Breast epithelium (tissue), 4 donors: ENCODE measurements at regions not wholly inside any gene's neighbourhood (a gene's known extent, or its start where the extent isn't known, plus 50 kb on each side); places are given as distances from the start of the nearest gene placed in this dataset.

Experiments
- DNase-seq, 2 donors: peaks; one replicate each; pipeline ENCODE4 v3.0.0-alpha.2; 2019; ENCODE audit warnings: low spot score in 2 of 2
- H3K27ac ChIP-seq, 2 donors: fragments of 200-600 bp; sonication (generic) in 1 of 2; one replicate each; pipeline ENCODE4 v1.5.1; 2016 to 2019; ENCODE audit warnings: mild to moderate bottlenecking in 1 of 2
- H3K27me3 ChIP-seq, 2 donors: fragments of 200-600 bp; sonication (generic) in 1 of 2; one replicate each; pipeline versions ENCODE4 v1.5.1 to v1.6.0; 2017 to 2019; ENCODE audit warnings: control low read depth in 1 of 2, mild to moderate bottlenecking in 1 of 2
- H3K36me3 ChIP-seq: fragments of 200-600 bp; one replicate; pipeline ENCODE4 v1.5.1; 2019
- H3K4me1 ChIP-seq, 2 donors: fragments of 200-600 bp; sonication (generic); one replicate each; pipeline ENCODE4 v1.5.1; 2016 to 2019; ENCODE audit warnings: control low read depth in 1 of 2
- H3K4me3 ChIP-seq, 3 donors: fragments of 200-600 bp; sonication (generic); 1 replicate in 2 of 3; 2 replicates in 1 of 3; pipeline ENCODE4 v1.5.1; 2016 to 2019; ENCODE audit warnings: mild to moderate bottlenecking in 3 of 3, moderate library complexity in 2 of 3
- H3K9me3 ChIP-seq, 2 donors: fragments of 200-600 bp; sonication (generic) in 1 of 2; one replicate each; pipeline ENCODE4 v1.5.1; 2016 to 2019; ENCODE audit warnings: control low read depth in 1 of 2
- POLR2A ChIP-seq: fragments of 450-650 bp; IDR thresholded peaks from one replicate; pipeline ENCODE4 v1.6.1; 2016; ENCODE audit warnings: antibody characterized with exemption, mild to moderate bottlenecking, moderate library complexity
- POLR2AphosphoS5 ChIP-seq, 3 donors: sonication (generic); formaldehyde crosslinking; IDR thresholded peaks; one replicate each; pipeline ENCODE4 v1.6.1; 2017; ENCODE audit warnings: antibody characterized with exemption in 3 of 3
- intact Hi-C: fragments of 100-400 bp; cut with DNase I; formaldehyde crosslinking; loops from one replicate; pipeline ENCODE4 v1.15.1; 2023; ENCODE audit warnings: low total_unique reads
- TF ChIP-seq, protein P1 (sequence below), 3 donors: fragments of 450-650 bp; IDR thresholded peaks; one replicate each; pipeline ENCODE4 v1.5.1; 2016 to 2017; ENCODE audit warnings: antibody characterized with exemption in 3 of 3, mild to moderate bottlenecking in 3 of 3, moderate library complexity in 3 of 3

DNA sequence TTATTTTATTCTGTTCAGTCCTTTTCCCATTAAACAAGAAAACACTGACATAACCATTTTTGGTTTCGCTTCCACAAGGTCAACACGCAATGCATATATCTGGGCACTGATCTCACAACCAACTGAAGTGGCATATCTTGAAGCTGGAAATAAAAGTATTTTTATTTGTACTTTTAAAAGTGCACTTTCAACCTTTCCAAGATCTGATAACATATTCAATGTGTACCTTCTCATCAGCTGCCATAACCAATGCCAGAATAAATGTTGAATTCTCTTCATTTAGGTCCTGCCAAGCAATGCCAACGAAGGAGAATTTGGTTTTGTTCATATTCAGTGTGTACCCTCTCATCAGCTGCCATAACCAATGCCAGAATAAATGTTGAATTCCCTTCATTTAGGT, 148.9 kb upstream of the CEP126 start:
- no peak for DNase-seq
- H3K27ac ChIP-seq = no peak overlapping the region
- H3K9me3 ChIP-seq = peaks cover 5 to 6% of the 10 kb centered on the region in 2 donors
- no peaks in the 10 kb centered on the region for H3K27me3 ChIP-seq
- no peaks in the 10 kb centered on the region for H3K36me3 ChIP-seq
- no peak overlapping the region for H3K4me3 ChIP-seq
- intact Hi-C loops = no loop called here
- no peak for TF ChIP-seq POLR2A
- TF ChIP-seq POLR2AphosphoS5 (IDR thresholded peaks at IDR 0.05) = no peak
- TF ChIP-seq, protein P1, sequence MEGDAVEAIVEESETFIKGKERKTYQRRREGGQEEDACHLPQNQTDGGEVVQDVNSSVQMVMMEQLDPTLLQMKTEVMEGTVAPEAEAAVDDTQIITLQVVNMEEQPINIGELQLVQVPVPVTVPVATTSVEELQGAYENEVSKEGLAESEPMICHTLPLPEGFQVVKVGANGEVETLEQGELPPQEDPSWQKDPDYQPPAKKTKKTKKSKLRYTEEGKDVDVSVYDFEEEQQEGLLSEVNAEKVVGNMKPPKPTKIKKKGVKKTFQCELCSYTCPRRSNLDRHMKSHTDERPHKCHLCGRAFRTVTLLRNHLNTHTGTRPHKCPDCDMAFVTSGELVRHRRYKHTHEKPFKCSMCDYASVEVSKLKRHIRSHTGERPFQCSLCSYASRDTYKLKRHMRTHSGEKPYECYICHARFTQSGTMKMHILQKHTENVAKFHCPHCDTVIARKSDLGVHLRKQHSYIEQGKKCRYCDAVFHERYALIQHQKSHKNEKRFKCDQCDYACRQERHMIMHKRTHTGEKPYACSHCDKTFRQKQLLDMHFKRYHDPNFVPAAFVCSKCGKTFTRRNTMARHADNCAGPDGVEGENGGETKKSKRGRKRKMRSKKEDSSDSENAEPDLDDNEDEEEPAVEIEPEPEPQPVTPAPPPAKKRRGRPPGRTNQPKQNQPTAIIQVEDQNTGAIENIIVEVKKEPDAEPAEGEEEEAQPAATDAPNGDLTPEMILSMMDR (IDR thresholded peaks at IDR 0.05) = no peak
- H3K4me1 ChIP-seq = no peaks in the 10 kb centered on the region

DNA sequence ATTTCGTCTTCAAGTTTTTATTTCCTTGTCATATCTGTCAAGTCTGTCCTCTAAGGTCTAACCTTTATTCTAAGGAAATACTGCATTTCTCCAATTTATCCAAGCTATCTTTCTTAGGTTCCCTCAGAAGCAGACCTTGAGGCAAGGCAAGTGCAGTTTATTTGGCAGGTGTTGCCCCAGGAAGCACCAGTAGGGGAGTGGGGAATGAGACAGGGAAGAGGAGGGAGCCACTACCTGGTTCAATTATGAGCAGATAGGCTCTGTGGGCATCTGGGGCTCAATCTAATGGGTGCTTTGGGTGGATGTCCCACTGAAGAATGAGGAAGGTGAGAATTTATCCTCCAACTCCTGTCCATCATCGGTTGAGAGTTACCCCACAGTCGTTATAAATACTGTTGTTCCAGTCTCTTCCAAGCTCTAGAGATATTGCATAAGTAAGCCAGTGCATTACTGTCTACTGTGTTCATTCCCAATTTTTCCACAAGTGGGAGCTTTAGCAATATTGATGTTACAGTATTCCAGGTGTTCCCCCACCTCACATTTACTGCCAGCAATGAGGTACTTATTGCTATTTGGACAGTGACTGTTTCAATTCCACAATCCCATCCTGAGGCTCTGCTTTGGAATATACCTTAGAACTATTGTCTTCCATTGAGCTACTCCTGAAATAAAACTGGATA, 154.9 kb upstream of the CEP126 start:
- intact Hi-C loops = no loop called here

DNA sequence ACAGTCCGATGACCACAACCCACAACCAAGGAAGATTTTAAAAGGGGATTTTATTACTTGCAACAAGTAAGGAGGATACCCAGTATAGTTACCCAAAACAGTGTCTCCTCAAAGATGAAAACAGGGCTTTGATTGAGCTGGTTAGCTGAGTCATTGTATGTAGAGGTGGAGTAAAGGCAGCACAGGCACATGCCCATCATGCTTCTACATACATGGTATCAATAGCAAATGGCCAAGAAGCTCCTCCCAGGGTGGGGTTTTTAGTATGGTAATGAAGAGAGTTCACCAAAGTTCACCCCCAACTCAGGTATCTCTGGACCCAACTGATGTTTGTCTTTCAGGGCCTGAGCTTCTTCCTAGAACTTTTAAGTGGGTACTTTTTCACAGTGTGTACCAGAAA, 157.1 kb upstream of the CEP126 start:
- Histone ChIP-seq H3K4me3 (no peak overlapping the region), H3K4me1 (no peaks in the 10 kb centered on the region), H3K27me3 (no peaks in the 10 kb centered on the region), H3K27ac (no peak overlapping the region), H3K9me3 (peaks cover 0 to 7% of the 10 kb centered on the region in 2 donors), H3K36me3 (no peaks in the 10 kb centered on the region)
- no peak for DNase-seq
- TF ChIP-seq POLR2A (no peak), POLR2AphosphoS5 (IDR thresholded peaks at IDR 0.05) (no peak)
- TF ChIP-seq, protein P1 (IDR thresholded peaks at IDR 0.05) = no peak
- intact Hi-C loops = no loop called here

More for the DNA sequence above, 154.9 kb upstream of the CEP126 start:
- no peak for DNase-seq
- TF ChIP-seq, protein P1 (IDR thresholded peaks at IDR 0.05) = no peak
- no peak for TF ChIP-seq POLR2AphosphoS5 (IDR thresholded peaks at IDR 0.05)
- no peak for TF ChIP-seq POLR2A
- Histone ChIP-seq H3K9me3 (peaks cover 0 to 7% of the 10 kb centered on the region in 2 donors), H3K27ac (no peak overlapping the region), H3K4me3 (no peak overlapping the region), H3K36me3 (no peaks in the 10 kb centered on the region), H3K27me3 (no peaks in the 10 kb centered on the region), H3K4me1 (no peaks in the 10 kb centered on the region)

DNA sequence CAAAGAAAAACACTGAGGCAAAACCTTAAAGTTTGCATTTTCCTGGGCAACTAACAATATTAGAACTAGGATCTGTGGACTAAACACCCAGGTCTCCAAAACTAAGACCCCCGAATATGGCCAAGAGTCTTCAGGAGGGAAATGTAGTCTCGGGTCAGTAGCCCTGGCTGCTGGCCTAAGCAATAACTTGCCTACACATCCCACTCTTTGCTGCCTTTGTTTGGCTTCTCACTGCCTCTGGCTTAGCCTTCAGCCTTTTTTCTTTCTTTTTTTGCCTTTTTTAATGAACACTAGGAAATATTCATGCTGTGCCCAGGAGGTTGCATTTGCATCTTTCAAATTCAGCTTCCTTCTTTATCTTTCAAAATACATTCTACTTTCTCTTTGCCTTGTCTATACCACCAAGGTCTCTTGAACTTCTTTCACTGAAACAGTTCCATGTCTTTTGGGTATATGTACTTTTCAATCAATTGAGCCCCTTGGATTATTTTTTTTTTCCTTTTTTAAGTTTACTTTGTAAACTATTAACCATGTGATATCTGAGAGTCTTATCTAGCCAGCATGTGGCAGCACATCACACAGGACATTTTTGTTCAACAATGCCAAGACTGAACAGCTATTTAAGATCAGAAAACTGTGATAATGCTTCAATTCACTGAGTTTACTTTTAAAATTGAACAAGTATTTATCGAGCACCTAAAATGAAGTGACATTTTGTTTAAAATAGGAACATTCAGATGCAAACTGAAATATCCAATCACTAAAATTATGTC, 165.0 kb upstream of the TRPC6 start:
- Histone ChIP-seq H3K4me1 (no peaks in the 10 kb centered on the region), H3K36me3 (no peaks in the 10 kb centered on the region), H3K27ac (no peak overlapping the region), H3K27me3 (no peaks in the 10 kb centered on the region), H3K4me3 (no peak overlapping the region), H3K9me3 (no peaks in the 10 kb centered on the region)
- no peak for DNase-seq
- intact Hi-C loops = no loop called here
- TF ChIP-seq, protein P1 (IDR thresholded peaks at IDR 0.05) = no peak
- TF ChIP-seq POLR2A = no peak
- TF ChIP-seq POLR2AphosphoS5 (IDR thresholded peaks at IDR 0.05) = no peak

DNA sequence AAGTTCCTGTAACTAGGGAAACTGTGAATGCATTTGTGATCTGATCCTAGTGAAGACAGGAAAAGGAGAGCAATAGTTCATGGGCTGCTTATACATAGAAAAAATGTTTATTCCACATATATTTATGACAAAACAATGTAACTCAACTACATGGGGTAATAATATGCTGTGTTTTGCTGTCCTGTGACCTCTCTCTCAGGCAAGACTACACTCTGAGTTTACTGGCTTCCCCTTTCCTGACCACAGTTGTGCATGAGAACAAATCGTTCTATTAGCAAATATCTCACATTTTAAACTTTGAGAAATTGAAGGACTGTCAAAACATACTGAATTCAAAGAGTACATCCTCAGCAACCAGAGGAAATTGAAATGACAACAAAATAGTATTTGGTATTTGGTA, 161.9 kb upstream of the TRPC6 start:
- no peak for DNase-seq
- H3K27ac ChIP-seq = no peak overlapping the region
- intact Hi-C loops = no loop called here
- H3K9me3 ChIP-seq = no peaks in the 10 kb centered on the region
- H3K4me3 ChIP-seq = no peak overlapping the region
- TF ChIP-seq, protein P1 (IDR thresholded peaks at IDR 0.05) = no peak
- TF ChIP-seq POLR2A (no peak), POLR2AphosphoS5 (IDR thresholded peaks at IDR 0.05) (no peak)
- H3K36me3 ChIP-seq = no peaks in the 10 kb centered on the region
- H3K4me1 ChIP-seq = no peaks in the 10 kb centered on the region
- H3K27me3 ChIP-seq = no peaks in the 10 kb centered on the region
